Right cardiac atrium (tissue), 5 donors: ENCODE measurements at regions not wholly inside any gene's neighbourhood (a gene's known extent, or its start where the extent isn't known, plus 50 kb on each side); places are given as distances from the start of the nearest gene placed in this dataset.

Experiments
- ATAC-seq, 2 donors: fragments of 200-7000 bp; cut with Tn5 transposase; one replicate each; pipeline versions ENCODE4 v1.8.0 to v1.9.1; 2020; ENCODE audit warnings: moderate library complexity in 2 of 2, mild to moderate bottlenecking in 1 of 2
- DNase-seq, 3 donors: peaks; one replicate each; pipeline ENCODE4 v3.0.0-alpha.2; 2020
- H3K27ac ChIP-seq: one replicate; pipeline ENCODE4 v1.5.1; 2013; ENCODE audit warnings: mild to moderate bottlenecking, low read length, control low read depth, moderate library complexity
- H3K27me3 ChIP-seq: one replicate; pipeline ENCODE4 v1.6.1; 2013; ENCODE audit not compliant: control insufficient read depth, insufficient read depth
- H3K4me1 ChIP-seq: one replicate; pipeline ENCODE4 v1.6.1; 2013; ENCODE audit warnings: low read length; ENCODE audit not compliant: control insufficient read depth, insufficient read depth
- H3K4me3 ChIP-seq: one replicate; pipeline ENCODE4 v1.5.1; 2013; ENCODE audit warnings: low read length, control low read depth
- H3K9me3 ChIP-seq: one replicate; pipeline ENCODE4 v1.6.1; 2013; ENCODE audit warnings: low read length; ENCODE audit not compliant: control insufficient read depth
- WGBS: extraction: QIAGEN DNeasy Blood & Tissue Kit; methylation state at CpG from one replicate; pipeline ENCODE4 v1.1.7; 2013; 5-methylcytosine and 5-hydroxymethylcytosine counted together
- intact Hi-C, 4 donors: fragments of 100-400 bp; cut with DNase I; formaldehyde crosslinking; loops; one replicate each; pipeline versions ENCODE4 v1.11.0 to v1.14.0; 2022 to 2023
- donor health status: healthy with polysubstance abuse.
- donor health status: DM: no; HTN: yes; CAD: no.
- donor health status: DM: no; HTN: no; CAD: no.
- donor health status: DM: no; HTN: yes; CAD: no; lungs with severe emphysema.
- donor health status: DM: yes; HTN: yes; CAD: no.

- Histone ChIP-seq H3K4me3 (no peak overlapping the region), H3K4me1 (peaks cover under 1% of the 10 kb centered on the region), H3K27me3 (no peaks in the 10 kb centered on the region), H3K27ac (no peak overlapping the region), H3K9me3 (no peaks in the 10 kb centered on the region)
- intact Hi-C loops = loop anchor here in 1 of 4 donors (10.0 kb wide), 1 partner anchor 241 kb away; no protein-coding TSS in a partner anchor
- DNase-seq (no peak), ATAC-seq (no peak)
- WGBS = 55% methylated on average over 2 of the region's 2 CpGs
Measured at GRCh38 chr4:74615411-74615810, 170.5 kb downstream of the AREG start.

- no peak for DNase-seq
- intact Hi-C loops = loop anchor here in 1 of 4 donors (10.0 kb wide), 1 partner anchor 243 kb away; no protein-coding TSS in a partner anchor
- ATAC-seq = no peak
- no peak overlapping the region for H3K4me3 ChIP-seq
- peaks cover 2% of the 10 kb centered on the region for H3K4me1 ChIP-seq
- H3K27me3 ChIP-seq = no peaks in the 10 kb centered on the region
- no peaks in the 10 kb centered on the region for H3K9me3 ChIP-seq
- 60% methylated on average over 1 of the region's 1 CpG for WGBS
- H3K27ac ChIP-seq = no peak overlapping the region
Measured at GRCh38 chr4:74618166-74618565, 173.2 kb downstream of the AREG start.

GRCh38 chr4:74618659-74619058, 173.7 kb downstream of the AREG start:
- no peak overlapping the region for H3K27ac ChIP-seq
- no peak overlapping the region for H3K4me3 ChIP-seq
- no peak for DNase-seq
- H3K27me3 ChIP-seq = no peaks in the 10 kb centered on the region
- intact Hi-C loops = loop anchor here in 1 of 4 donors (10.0 kb wide), 1 partner anchor 244 kb away; no protein-coding TSS in a partner anchor
- ATAC-seq = no peak
- peaks cover 2% of the 10 kb centered on the region for H3K4me1 ChIP-seq
- no peaks in the 10 kb centered on the region for H3K9me3 ChIP-seq
- 27% methylated on average over 1 of the region's 1 CpG for WGBS

GRCh38 chr4:74619931-74620702, 174.2 kb downstream of the BTC start:
- 17% methylated on average over 2 of the region's 2 CpGs for WGBS
- ATAC-seq (peak; percentile 72 to 82), DNase-seq (no peak)
- intact Hi-C loops = loop anchor here in 2 of 4 donors (5.0 to 10.0 kb wide), 2 partner anchors 243 to 245 kb away; no protein-coding TSS in a partner anchor
- Histone ChIP-seq H3K27me3 (no peaks in the 10 kb centered on the region), H3K4me1 (peaks cover 2% of the 10 kb centered on the region), H3K4me3 (no peak overlapping the region), H3K27ac (no peak overlapping the region), H3K9me3 (no peaks in the 10 kb centered on the region)

- Histone ChIP-seq H3K4me3 (no peak overlapping the region), H3K4me1 (peaks cover 2% of the 10 kb centered on the region), H3K27me3 (no peaks in the 10 kb centered on the region), H3K27ac (no peak overlapping the region), H3K9me3 (no peaks in the 10 kb centered on the region)
- intact Hi-C loops = loop anchor here in 1 of 4 donors (5.0 kb wide), 1 partner anchor 244 kb away; no protein-coding TSS in a partner anchor
- ATAC-seq (no peak), DNase-seq (no peak)
Measured at GRCh38 chr4:74621616-74622015, 172.7 kb downstream of the BTC start.

- H3K9me3 ChIP-seq = no peaks in the 10 kb centered on the region
- intact Hi-C loops = loop anchor here in 1 of 4 donors (5.0 kb wide), 1 partner anchor 246 kb away; no protein-coding TSS in a partner anchor
- no peak overlapping the region for H3K4me3 ChIP-seq
- H3K27me3 ChIP-seq = no peaks in the 10 kb centered on the region
- 32% methylated on average over 3 of the region's 3 CpGs for WGBS
- H3K27ac ChIP-seq = no peak overlapping the region
- DNase-seq = no peak
- H3K4me1 ChIP-seq = peaks cover 2% of the 10 kb centered on the region
- ATAC-seq = peak; percentile 49 to 56
Measured at GRCh38 chr4:74623041-74623440, 171.3 kb downstream of the BTC start.

GRCh38 chr4:74624351-74625151, 169.8 kb downstream of the BTC start:
- no peak overlapping the region for H3K27ac ChIP-seq
- no peak overlapping the region for H3K4me3 ChIP-seq
- peaks cover 4% of the 10 kb centered on the region for H3K4me1 ChIP-seq
- ATAC-seq (peak in 1 of 2 donors; percentile 40), DNase-seq (no peak)
- H3K9me3 ChIP-seq = no peaks in the 10 kb centered on the region
- H3K27me3 ChIP-seq = no peaks in the 10 kb centered on the region
- 70% methylated on average over 5 of the region's 5 CpGs for WGBS
- intact Hi-C loops = loop anchor here in 1 of 4 donors (5.0 kb wide), 1 partner anchor 247 kb away; no protein-coding TSS in a partner anchor

GRCh38 chr4:74625981-74626380, 168.3 kb downstream of the BTC start:
- no peaks in the 10 kb centered on the region for H3K27me3 ChIP-seq
- H3K4me3 ChIP-seq = no peak overlapping the region
- WGBS = 61% methylated on average over 1 of the region's 1 CpG
- intact Hi-C loops = no loop called here
- H3K9me3 ChIP-seq = no peaks in the 10 kb centered on the region
- H3K27ac ChIP-seq = no peak overlapping the region
- DNase-seq = no peak
- peaks cover 2% of the 10 kb centered on the region for H3K4me1 ChIP-seq
- ATAC-seq = no peak

- Histone ChIP-seq H3K4me1 (peaks cover 2% of the 10 kb centered on the region), H3K9me3 (no peaks in the 10 kb centered on the region), H3K27ac (no peak overlapping the region), H3K4me3 (no peak overlapping the region), H3K27me3 (no peaks in the 10 kb centered on the region)
- WGBS = 95% methylated on average over 4 of the region's 4 CpGs
- DNase-seq = no peak
- intact Hi-C loops = no loop called here
- ATAC-seq = no peak
Measured at GRCh38 chr4:74627093-74627492, 167.2 kb downstream of the BTC start.

- H3K9me3 ChIP-seq = no peaks in the 10 kb centered on the region
- ATAC-seq (no peak), DNase-seq (no peak)
- intact Hi-C loops = no loop called here
- H3K4me1 ChIP-seq = peaks cover 2% of the 10 kb centered on the region
- H3K27me3 ChIP-seq = no peaks in the 10 kb centered on the region
- no peak overlapping the region for H3K27ac ChIP-seq
- no peak overlapping the region for H3K4me3 ChIP-seq
- 80% methylated on average over 4 of the region's 4 CpGs for WGBS
Measured at GRCh38 chr4:74627504-74627903, 166.8 kb downstream of the BTC start.
